ENCODE measurements at regions not wholly inside any gene's neighbourhood (a gene's known extent, or its start where the extent isn't known, plus 50 kb on each side); places are given as distances from the start of the nearest gene placed in this dataset.

- TF ChIP-seq CTCF (IDR thresholded peaks at IDR 0.05) (no peak), POLR2A (IDR thresholded peaks at IDR 0.05) (no peak)
These were observed 617.2 kb upstream of the CDH7 start for GRCh38 chr18:65133610-65134009.
